Anterior cingulate cortex (tissue), 58 donors: ENCODE measurements at regions not wholly inside any gene's neighbourhood (a gene's known extent, or its start where the extent isn't known, plus 50 kb on each side); places are given as distances from the start of the nearest gene placed in this dataset.
"Not testable (repeated sequence)": the region's sequence is repeated elsewhere in the genome, so short reads cannot be mapped to it uniquely, and the experiment has no call there.

Experiments
- DNase-seq, 58 donors: peaks; one replicate each; lab custom pipeline; 2025; lab: John Stamatoyannopoulos, UW

GRCh38 chrX:110509755-110510532, 151.3 kb downstream of the RTL9 start:
- DNase-seq, result no peak

GRCh38 chrX:110511238-110511637, 152.6 kb downstream of the RTL9 start:
- no peak for DNase-seq

- DNase-seq, result no peak
Observed at GRCh38 chrX:110512341-110512740, 153.7 kb downstream of the RTL9 start.

GRCh38 chrX:110514509-110514908, 155.9 kb downstream of the RTL9 start:
- no peak for DNase-seq

GRCh38 chrX:110519501-110519900, 160.9 kb downstream of the RTL9 start:
- no peak for DNase-seq

- no peak for DNase-seq
Observed at GRCh38 chrX:110519906-110520452, 161.3 kb downstream of the RTL9 start.

- DNase-seq, result not testable (repeated sequence)
Observed at GRCh38 chrX:110520652-110521051, 162.0 kb downstream of the RTL9 start.

GRCh38 chrX:110531873-110532580, 173.4 kb downstream of the RTL9 start:
- DNase-seq, result no peak

GRCh38 chrX:110532581-110532931, 173.9 kb downstream of the RTL9 start:
- DNase-seq, result no peak

GRCh38 chrX:110536816-110537215, 178.2 kb downstream of the RTL9 start:
- DNase-seq, result no peak

GRCh38 chrX:110541266-110541665, 182.6 kb downstream of the RTL9 start:
- no peak for DNase-seq

GRCh38 chrX:110550854-110551253, 192.2 kb downstream of the RTL9 start:
- not testable (repeated sequence) for DNase-seq

- DNase-seq, result no peak
Observed at GRCh38 chrX:110557864-110558263, 199.2 kb downstream of the RTL9 start.

- DNase-seq, result no peak
Observed at GRCh38 chrX:110558406-110558805, 199.8 kb downstream of the RTL9 start.

- no peak for DNase-seq
Observed at GRCh38 chrX:110561034-110561433, 202.4 kb downstream of the RTL9 start.

- peak in 12 of 58 donors; percentile 0 to 20 (median 2) for DNase-seq
Observed at GRCh38 chrX:110563282-110563681, 204.6 kb downstream of the RTL9 start.

- no peak for DNase-seq
Observed at GRCh38 chrX:110568441-110568840, 209.8 kb downstream of the RTL9 start.

- no peak for DNase-seq
Observed at GRCh38 chrX:110569506-110569905, 210.9 kb downstream of the RTL9 start.

- DNase-seq, result no peak
Observed at GRCh38 chrX:110578270-110578669, 217.3 kb downstream of the CHRDL1 start.

GRCh38 chrX:110584083-110584482, 211.5 kb downstream of the CHRDL1 start:
- DNase-seq, result no peak

GRCh38 chrX:110588164-110588563, 207.5 kb downstream of the CHRDL1 start:
- DNase-seq, result no peak

- no peak for DNase-seq
Observed at GRCh38 chrX:110588853-110589252, 206.8 kb downstream of the CHRDL1 start.
